Right lobe of liver (tissue), 6 donors: ENCODE measurements at regions not wholly inside any gene's neighbourhood (a gene's known extent, or its start where the extent isn't known, plus 50 kb on each side); places are given as distances from the start of the nearest gene placed in this dataset.

Source experiments
- ATAC-seq, 4 donors: fragments of 200-7000 bp; cut with Tn5 transposase; one replicate each; pipeline ENCODE4 v1.9.1; 2020; ENCODE audit warnings: mild to moderate bottlenecking in 4 of 4, moderate library complexity in 4 of 4
- DNase-seq, 3 donors: peaks; one replicate each; pipeline ENCODE4 v3.0.0-alpha.2; 2020
- H3K27ac ChIP-seq, 3 donors: fragments of 200-600 bp; one replicate each; pipeline ENCODE4 v1.8.0; 2022
- H3K27me3 ChIP-seq, 2 donors: fragments of 200-600 bp; one replicate each; pipeline ENCODE4 v1.8.0; 2022
- H3K36me3 ChIP-seq, 4 donors: fragments of 200-600 bp; sonication (generic) in 1 of 4; one replicate each; pipeline versions ENCODE4 v1.5.1 to v1.8.0; 2017 to 2022; ENCODE audit warnings: control low read depth in 1 of 4
- H3K4me1 ChIP-seq, 4 donors: fragments of 200-600 bp; sonication (generic) in 1 of 4; one replicate each; pipeline versions ENCODE4 v1.5.1 to v1.8.0; 2017 to 2022; ENCODE audit warnings: control low read depth in 1 of 4
- H3K4me3 ChIP-seq, 3 donors: fragments of 200-600 bp; one replicate each; pipeline ENCODE4 v1.8.0; 2022
- H3K9me3 ChIP-seq, 4 donors: fragments of 200-600 bp; sonication (generic) in 1 of 4; one replicate each; pipeline versions ENCODE4 v1.5.1 to v1.8.0; 2017 to 2022; ENCODE audit warnings: control low read depth in 1 of 4
- CTCF ChIP-seq, 4 donors: fragments of 200-600 bp in 3 of 4; fragments of 450-650 bp in 1 of 4; IDR thresholded peaks; one replicate each; pipeline versions ENCODE4 v1.5.1 to v1.8.0; 2016 to 2022; ENCODE audit warnings: antibody characterized with exemption in 4 of 4, mild to moderate bottlenecking in 2 of 4
- POLR2A ChIP-seq: fragments of 450-650 bp; IDR thresholded peaks from one replicate; pipeline ENCODE4 v1.6.1; 2017; ENCODE audit warnings: antibody characterized with exemption, mild to moderate bottlenecking
- WGBS: methylation state at CpG from one replicate; pipeline ENCODE4 v1.1.6; 2018; ENCODE audit warnings: low coverage, low lambda C conversion rate; ENCODE audit not compliant: insufficient coverage; ENCODE audit errors: missing lambda C conversion rate; 5-methylcytosine and 5-hydroxymethylcytosine counted together
- intact Hi-C, 2 donors: fragments of 100-400 bp; cut with DNase I; formaldehyde crosslinking; loops; one replicate each; pipeline versions ENCODE4 v1.11.2 to v1.14.1; 2022
- donor health status: DM: no; HTN: yes; CAD: no.
- donor health status: DM: no; HTN: no; CAD: no.
- donor health status: DM: no; HTN: no; CAD: no.
- donor health status: DM: no; HTN: yes; CAD: no.
- donor health status: DM: no; HTN: yes; CAD: no.

- Histone ChIP-seq H3K4me3 (no peak overlapping the region), H3K36me3 (no peaks in the 10 kb centered on the region), H3K9me3 (no peaks in the 10 kb centered on the region), H3K4me1 (no peaks in the 10 kb centered on the region), H3K27me3 (no peaks in the 10 kb centered on the region), H3K27ac (no peak overlapping the region)
- TF ChIP-seq CTCF (IDR thresholded peaks at IDR 0.05) (no peak), POLR2A (no peak)
- DNase-seq (no peak), ATAC-seq (no peak)
- 88% methylated on average over 1 of the region's 3 CpGs for WGBS
- intact Hi-C loops: no loop called here
These were observed 167.5 kb upstream of the TOPAZ1 start for GRCh38 chr3:44074181-44074580.

DNA sequence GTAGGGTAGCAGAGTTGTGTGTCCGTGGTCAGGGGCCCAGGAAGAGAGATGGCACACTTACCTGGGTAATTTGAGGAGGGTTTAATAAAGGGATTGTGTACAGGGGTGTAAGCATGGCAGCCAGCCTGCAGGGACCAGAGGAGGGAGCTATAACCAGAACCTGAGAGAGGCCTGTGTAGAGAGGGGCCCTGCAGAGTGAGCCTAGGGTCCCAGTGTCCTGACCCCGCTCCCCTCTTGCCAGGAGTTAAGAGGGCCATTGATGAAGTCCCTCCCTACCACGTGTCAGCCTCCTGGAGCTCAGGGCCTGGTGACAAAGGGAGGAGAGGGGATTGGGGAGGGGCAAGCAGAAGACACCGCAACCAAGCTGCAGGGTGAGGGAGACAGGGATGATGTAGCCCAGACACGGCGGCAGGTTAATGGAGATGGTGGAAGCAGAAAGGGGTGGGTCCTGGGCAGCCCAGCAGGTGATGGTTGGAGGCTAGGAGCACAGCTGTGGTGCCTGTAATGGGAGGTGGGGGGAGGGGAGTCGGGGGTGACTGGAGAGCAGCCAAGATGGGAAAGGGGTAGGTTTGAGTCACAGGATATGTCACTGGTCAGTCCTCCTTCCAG, 165.4 kb upstream of the TOPAZ1 start:
- no peak for TF ChIP-seq POLR2A
- no peak for TF ChIP-seq CTCF (IDR thresholded peaks at IDR 0.05)
- Histone ChIP-seq H3K9me3 (no peaks in the 10 kb centered on the region), H3K4me1 (no peaks in the 10 kb centered on the region), H3K4me3 (no peak overlapping the region), H3K36me3 (no peaks in the 10 kb centered on the region), H3K27ac (no peak overlapping the region), H3K27me3 (no peaks in the 10 kb centered on the region)
- WGBS: 64% methylated on average over 7 of the region's 7 CpGs
- DNase-seq (no peak), ATAC-seq (no peak)
- intact Hi-C loops: no loop called here

- Histone ChIP-seq H3K27ac (no peak overlapping the region), H3K4me1 (no peaks in the 10 kb centered on the region), H3K27me3 (no peaks in the 10 kb centered on the region), H3K36me3 (no peaks in the 10 kb centered on the region), H3K9me3 (no peaks in the 10 kb centered on the region), H3K4me3 (no peak overlapping the region)
- ATAC-seq (peak in 1 of 4 donors; percentile 17), DNase-seq (no peak)
- intact Hi-C loops: no loop called here
- WGBS: 27% methylated on average over 5 of the region's 5 CpGs
- no peak for TF ChIP-seq POLR2A
- peak in 1 of 4 donors; percentile 9 for TF ChIP-seq CTCF (IDR thresholded peaks at IDR 0.05)
These were observed 164.4 kb upstream of the TOPAZ1 start for GRCh38 chr3:44077267-44077666.

GRCh38 chr3:44078863-44079262, 162.8 kb upstream of the TOPAZ1 start:
- no peak overlapping the region for H3K4me3 ChIP-seq
- no peaks in the 10 kb centered on the region for H3K9me3 ChIP-seq
- H3K27me3 ChIP-seq: no peaks in the 10 kb centered on the region
- ATAC-seq (no peak), DNase-seq (no peak)
- intact Hi-C loops: no loop called here
- no peak for TF ChIP-seq CTCF (IDR thresholded peaks at IDR 0.05)
- TF ChIP-seq POLR2A: no peak
- no peaks in the 10 kb centered on the region for H3K36me3 ChIP-seq
- no peak overlapping the region for H3K27ac ChIP-seq
- H3K4me1 ChIP-seq: no peaks in the 10 kb centered on the region
- WGBS: 63% methylated on average over 3 of the region's 7 CpGs

DNA sequence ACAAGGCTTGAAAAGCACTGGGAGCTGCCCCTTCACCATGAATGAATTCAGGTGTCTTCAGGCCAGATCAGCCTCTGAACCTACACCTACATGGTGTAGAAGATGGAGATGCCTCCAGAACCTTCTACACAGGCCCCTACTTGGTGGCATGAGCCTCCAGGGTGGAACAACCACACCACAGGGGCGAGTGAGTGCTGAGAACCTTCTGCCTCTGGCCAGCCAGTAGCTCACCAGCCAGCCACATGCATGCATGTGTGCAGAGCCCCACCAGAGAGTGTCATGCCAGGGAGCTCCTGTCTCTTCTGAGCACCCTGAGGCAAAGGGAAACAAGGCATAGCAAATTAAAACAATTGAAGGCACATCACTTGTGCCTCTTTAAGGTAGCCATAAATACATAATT, 161.8 kb upstream of the TOPAZ1 start:
- Histone ChIP-seq H3K9me3 (no peaks in the 10 kb centered on the region), H3K4me3 (no peak overlapping the region), H3K27ac (no peak overlapping the region), H3K4me1 (no peaks in the 10 kb centered on the region), H3K27me3 (no peaks in the 10 kb centered on the region), H3K36me3 (no peaks in the 10 kb centered on the region)
- DNase-seq (no peak), ATAC-seq (no peak)
- intact Hi-C loops: no loop called here
- TF ChIP-seq POLR2A (no peak), CTCF (IDR thresholded peaks at IDR 0.05) (no peak)
- no CpG with 5 or more reads among the region's 1 CpG for WGBS
